MCF 10A (cell line): ENCODE measurements at regions not wholly inside any gene's neighbourhood (a gene's known extent, or its start where the extent isn't known, plus 50 kb on each side); places are given as distances from the start of the nearest gene placed in this dataset.

Experiments
- BruUV-seq: library from RNA; stranded (reverse); fragments of 400-500 nt; replicated peaks from 2 replicates; lab custom pipeline; 2021; lab: Mats Ljungman, UMichigan
- CTCF ChIA-PET: fragments of 300-600 bp; sonication (Branson Sonifier 250); formaldehyde crosslinking; extraction: SDS; loops from one replicate; lab custom pipeline; 2021; ENCODE audit warnings: antibody characterized with exemption, inconsistent platforms; lab: Yijun Ruan, JAX
- POLR2A ChIA-PET: fragments of 300-600, 350-650 bp; sonication (Branson Sonifier 250); formaldehyde crosslinking; extraction: SDS; loops from one replicate; lab custom pipeline; 2020; ENCODE audit warnings: antibody characterized with exemption, inconsistent platforms; lab: Yijun Ruan, JAX
- DNase-seq: peaks from one replicate; pipeline ENCODE4 v3.0.0-alpha.2; 2018; ENCODE audit not compliant: unreplicated experiment
- H3K27ac Mint-ChIP-seq: one replicate; pipeline ENCODE4 v1.8.0; 2022; ENCODE audit warnings: mild to moderate bottlenecking, low read depth, mixed read lengths; ENCODE audit not compliant: unreplicated experiment
- H3K27me3 Mint-ChIP-seq: one replicate; pipeline ENCODE4 v1.8.0; 2022; ENCODE audit warnings: mixed read lengths; ENCODE audit not compliant: insufficient read depth, unreplicated experiment
- H3K36me3 Mint-ChIP-seq: one replicate; pipeline ENCODE4 v1.8.0; 2022; ENCODE audit warnings: mild to moderate bottlenecking, moderate library complexity, mixed read lengths; ENCODE audit not compliant: insufficient read depth, unreplicated experiment
- H3K4me1 Mint-ChIP-seq: one replicate; pipeline ENCODE4 v1.8.0; 2022; ENCODE audit warnings: mixed read lengths; ENCODE audit not compliant: insufficient read depth, unreplicated experiment
- H3K4me3 Mint-ChIP-seq: one replicate; pipeline ENCODE4 v1.8.0; 2022; ENCODE audit warnings: mild to moderate bottlenecking, moderate library complexity, mixed read lengths; ENCODE audit not compliant: unreplicated experiment
- H3K9me3 Mint-ChIP-seq: one replicate; pipeline ENCODE4 v1.8.0; 2022; ENCODE audit warnings: mixed read lengths; ENCODE audit not compliant: unreplicated experiment
- CTCF ChIP-seq: fragments of 200-600 bp; IDR thresholded peaks from one replicate; pipeline ENCODE4 v1.8.0; 2022; ENCODE audit warnings: antibody characterized with exemption, mild to moderate bottlenecking; ENCODE audit not compliant: unreplicated experiment
- intact Hi-C: fragments of 100-400 bp; cut with micrococcal nuclease; formaldehyde crosslinking; loops from 2 replicates; pipeline ENCODE4 v1.14.1; 2022

GRCh38 chr22:48249713-48250268 is 1487.3 kb downstream of the TBC1D22A start:
- Mint-ChIP-seq H3K9me3 (peaks cover 22% of the 10 kb centered on the region), H3K4me1 (no peaks in the 10 kb centered on the region), H3K4me3 (no peak overlapping the region), H3K27me3 (no peaks in the 10 kb centered on the region), H3K36me3 (peaks cover 6% of the 10 kb centered on the region), H3K27ac (no peak overlapping the region)
- TF ChIP-seq CTCF: no peak
- ChIA-PET POLR2A (no interaction called here), CTCF (no interaction called here)
- intact Hi-C loops: no loop called here
- no TSS peak for BruUV-seq
- no peak for DNase-seq

- no TSS peak for BruUV-seq
- no peaks in the 10 kb centered on the region for H3K27me3 Mint-ChIP-seq
Observed at GRCh38 chr22:48248901-48249455, 1486.5 kb downstream of the TBC1D22A start.

GRCh38 chr22:48247829-48248228 is 1485.4 kb downstream of the TBC1D22A start:
- H3K4me3 Mint-ChIP-seq: no peak overlapping the region
- peaks cover 22% of the 10 kb centered on the region for H3K9me3 Mint-ChIP-seq
- ChIA-PET POLR2A (no interaction called here), CTCF (no interaction called here)
- TF ChIP-seq CTCF: no peak
- peaks cover 6% of the 10 kb centered on the region for H3K36me3 Mint-ChIP-seq
- no TSS peak for BruUV-seq
- H3K4me1 Mint-ChIP-seq: no peaks in the 10 kb centered on the region
- DNase-seq: no peak
- H3K27me3 Mint-ChIP-seq: no peaks in the 10 kb centered on the region
- intact Hi-C loops: no loop called here
- no peak overlapping the region for H3K27ac Mint-ChIP-seq

More at GRCh38 chr22:48248901-48249455, 1486.5 kb downstream of the TBC1D22A start:
- DNase-seq: no peak
- Mint-ChIP-seq H3K4me3 (no peak overlapping the region), H3K4me1 (no peaks in the 10 kb centered on the region), H3K9me3 (peaks cover 22% of the 10 kb centered on the region), H3K36me3 (peaks cover 6% of the 10 kb centered on the region), H3K27ac (no peak overlapping the region)
- TF ChIP-seq CTCF: no peak
- intact Hi-C loops: no loop called here
- POLR2A ChIA-PET: no interaction called here
- CTCF ChIA-PET: no interaction called here

- no peaks in the 10 kb centered on the region for H3K27me3 Mint-ChIP-seq
- peaks cover 6% of the 10 kb centered on the region for H3K36me3 Mint-ChIP-seq
- BruUV-seq: no TSS peak
- intact Hi-C loops: no loop called here
- ChIA-PET POLR2A (no interaction called here), CTCF (no interaction called here)
- H3K4me3 Mint-ChIP-seq: no peak overlapping the region
- no peak for DNase-seq
- TF ChIP-seq CTCF: no peak
- no peak overlapping the region for H3K27ac Mint-ChIP-seq
- H3K4me1 Mint-ChIP-seq: no peaks in the 10 kb centered on the region
- peaks cover 10% of the 10 kb centered on the region for H3K9me3 Mint-ChIP-seq
Observed at GRCh38 chr22:48245196-48245485, 1482.7 kb downstream of the TBC1D22A start.
